Stomach (tissue), 8 donors: ENCODE measurements at regions not wholly inside any gene's neighbourhood (a gene's known extent, or its start where the extent isn't known, plus 50 kb on each side); places are given as distances from the start of the nearest gene placed in this dataset.

Source experiments
- DNase-seq, 2 donors: peaks; one replicate each; pipeline versions ENCODE4 v3.0.0 to v3.0.0-alpha.2; 2013 to 2019
- H3K27ac ChIP-seq, 5 donors: fragments of 200-600 bp in 4 of 5; sonication (generic) in 4 of 5; one replicate each; pipeline ENCODE4 v1.5.1; 2013 to 2019; ENCODE audit warnings: mild to moderate bottlenecking in 1 of 5, moderate library complexity in 1 of 5
- H3K27me3 ChIP-seq, 3 donors: fragments of 200-600 bp; sonication (generic); one replicate each; pipeline ENCODE4 v1.5.1; 2017 to 2019; ENCODE audit warnings: mixed run types in 1 of 3
- H3K36me3 ChIP-seq, 4 donors: fragments of 200-600 bp; sonication (generic); 1 replicate in 3 of 4; 2 replicates in 1 of 4; pipeline ENCODE4 v1.5.1; 2016 to 2019
- H3K4me1 ChIP-seq, 4 donors: fragments of 200-600 bp; sonication (generic); one replicate each; pipeline ENCODE4 v1.5.1; 2016 to 2019
- H3K4me3 ChIP-seq, 4 donors: fragments of 200-600 bp; sonication (generic) in 3 of 4; one replicate each; pipeline ENCODE4 v1.5.1; 2016 to 2019; ENCODE audit warnings: mild to moderate bottlenecking in 1 of 4
- H3K9me3 ChIP-seq, 4 donors: fragments of 200-600 bp; sonication (generic); one replicate each; pipeline ENCODE4 v1.5.1; 2016 to 2019
- CTCF ChIP-seq, 7 experiments: fragments of 450-650 bp in 4 of 7; fragments of 200-600 bp in 3 of 7; sonication (generic) in 3 of 7; IDR thresholded peaks; one replicate each; pipeline ENCODE4 v1.5.1; 2016 to 2019; ENCODE audit warnings: antibody characterized with exemption in 7 of 7, control low read depth in 2 of 7, mild to moderate bottlenecking in 1 of 7
- EP300 ChIP-seq: sonication (generic); formaldehyde crosslinking; IDR thresholded peaks from one replicate; pipeline ENCODE4 v1.6.1; 2017; ENCODE audit warnings: antibody characterized with exemption
- POLR2A ChIP-seq, 4 donors: fragments of 450-650 bp; IDR thresholded peaks; one replicate each; pipeline ENCODE4 v1.6.1; 2016; ENCODE audit warnings: antibody characterized with exemption in 4 of 4, control low read depth in 2 of 4, mild to moderate bottlenecking in 1 of 4, moderate library complexity in 1 of 4
- POLR2AphosphoS5 ChIP-seq, 3 donors: sonication (generic); formaldehyde crosslinking; IDR thresholded peaks; one replicate each; pipeline ENCODE4 v1.6.1; 2016; ENCODE audit warnings: antibody characterized with exemption in 3 of 3
- WGBS, 5 donors: extraction: QIAGEN DNeasy Blood & Tissue Kit in 3 of 5; methylation state at CpG; one replicate each; pipeline versions ENCODE4 v1.1.5 to v1.1.7; 2013 to 2018; 5-methylcytosine and 5-hydroxymethylcytosine counted together
- intact Hi-C: fragments of 100-400 bp; cut with DNase I; formaldehyde crosslinking; loops from one replicate; pipeline ENCODE4 v1.15.1; 2023; ENCODE audit warnings: low total_unique reads
- donor health status: healthy with polysubstance abuse.
- donor health status: Bipolar disorder and iron deficiency.
- donor health status: healthy.

GRCh38 chr3:64414043-64414442 is 188.8 kb upstream of the PRICKLE2 start:
- WGBS, 5 donors = 84 to 91% (median 90%) methylated on average over 7 of the region's 7 CpGs
- no peaks in the 10 kb centered on the region for H3K9me3 ChIP-seq
- TF ChIP-seq CTCF (IDR thresholded peaks at IDR 0.05) = no peak
- no peak for TF ChIP-seq POLR2A (IDR thresholded peaks at IDR 0.05)
- no peak for TF ChIP-seq EP300
- TF ChIP-seq POLR2AphosphoS5 (IDR thresholded peaks at IDR 0.05) = no peak
- H3K27me3 ChIP-seq = no peaks in the 10 kb centered on the region
- no peak overlapping the region for H3K4me3 ChIP-seq
- intact Hi-C loops = no loop called here
- no peaks in the 10 kb centered on the region for H3K4me1 ChIP-seq
- DNase-seq = no peak
- no peak overlapping the region for H3K27ac ChIP-seq
- no peaks in the 10 kb centered on the region for H3K36me3 ChIP-seq

GRCh38 chr3:64411101-64411500 is 185.8 kb upstream of the PRICKLE2 start:
- intact Hi-C loops = no loop called here
- no peak for DNase-seq
- Histone ChIP-seq H3K36me3 (no peaks in the 10 kb centered on the region), H3K27me3 (no peaks in the 10 kb centered on the region), H3K9me3 (no peaks in the 10 kb centered on the region), H3K27ac (no peak overlapping the region), H3K4me1 (no peaks in the 10 kb centered on the region), H3K4me3 (no peak overlapping the region)
- no peak for TF ChIP-seq CTCF (IDR thresholded peaks at IDR 0.05)
- no peak for TF ChIP-seq POLR2AphosphoS5 (IDR thresholded peaks at IDR 0.05)
- TF ChIP-seq EP300 = no peak
- no peak for TF ChIP-seq POLR2A (IDR thresholded peaks at IDR 0.05)
- WGBS, 5 donors = 52 to 66% (median 63%) methylated on average over 4 of the region's 4 CpGs

GRCh38 chr3:64410226-64410625 is 185.0 kb upstream of the PRICKLE2 start:
- TF ChIP-seq EP300 (no peak), CTCF (IDR thresholded peaks at IDR 0.05) (no peak), POLR2AphosphoS5 (IDR thresholded peaks at IDR 0.05) (no peak), POLR2A (IDR thresholded peaks at IDR 0.05) (no peak)
- Histone ChIP-seq H3K27ac (no peak overlapping the region), H3K27me3 (no peaks in the 10 kb centered on the region), H3K9me3 (no peaks in the 10 kb centered on the region), H3K36me3 (no peaks in the 10 kb centered on the region), H3K4me1 (no peaks in the 10 kb centered on the region), H3K4me3 (no peak overlapping the region)
- DNase-seq = no peak
- WGBS, 5 donors = 82 to 88% (median 86%) methylated on average over 6 of the region's 6 CpGs
- intact Hi-C loops = no loop called here

GRCh38 chr3:64408770-64409169 is 183.5 kb upstream of the PRICKLE2 start:
- H3K27me3 ChIP-seq = no peaks in the 10 kb centered on the region
- no peak overlapping the region for H3K27ac ChIP-seq
- no peak for DNase-seq
- intact Hi-C loops = no loop called here
- no peaks in the 10 kb centered on the region for H3K9me3 ChIP-seq
- no peaks in the 10 kb centered on the region for H3K36me3 ChIP-seq
- no peaks in the 10 kb centered on the region for H3K4me1 ChIP-seq
- H3K4me3 ChIP-seq = no peak overlapping the region
- no peak for TF ChIP-seq POLR2A (IDR thresholded peaks at IDR 0.05)
- TF ChIP-seq EP300 = no peak
- no peak for TF ChIP-seq POLR2AphosphoS5 (IDR thresholded peaks at IDR 0.05)
- TF ChIP-seq CTCF (IDR thresholded peaks at IDR 0.05) = no peak
